ENCODE measurements at regions not wholly inside any gene's neighbourhood (a gene's known extent, or its start where the extent isn't known, plus 50 kb on each side); places are given as distances from the start of the nearest gene placed in this dataset.

DNA sequence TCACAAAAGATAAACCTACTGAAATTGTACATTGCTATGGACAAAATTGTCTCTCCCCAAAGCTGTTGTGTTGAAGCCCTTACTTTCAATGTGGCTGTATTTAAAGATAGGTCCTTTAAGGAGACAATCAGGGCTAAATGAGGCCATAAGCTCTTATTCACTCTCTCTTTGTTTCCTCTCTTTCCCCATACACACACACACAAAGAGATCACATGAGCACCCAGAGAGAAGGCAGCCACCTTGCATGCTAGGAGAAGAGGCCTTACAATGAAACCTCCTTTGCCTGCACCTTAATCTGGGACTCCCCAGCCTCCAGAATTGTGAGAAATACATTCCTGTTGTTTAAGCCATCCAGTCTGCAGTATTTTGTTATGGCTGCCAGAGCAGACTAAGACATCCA lies 1295.6 kb upstream of the CDH6 start:
- TF ChIP-seq, protein P1, sequence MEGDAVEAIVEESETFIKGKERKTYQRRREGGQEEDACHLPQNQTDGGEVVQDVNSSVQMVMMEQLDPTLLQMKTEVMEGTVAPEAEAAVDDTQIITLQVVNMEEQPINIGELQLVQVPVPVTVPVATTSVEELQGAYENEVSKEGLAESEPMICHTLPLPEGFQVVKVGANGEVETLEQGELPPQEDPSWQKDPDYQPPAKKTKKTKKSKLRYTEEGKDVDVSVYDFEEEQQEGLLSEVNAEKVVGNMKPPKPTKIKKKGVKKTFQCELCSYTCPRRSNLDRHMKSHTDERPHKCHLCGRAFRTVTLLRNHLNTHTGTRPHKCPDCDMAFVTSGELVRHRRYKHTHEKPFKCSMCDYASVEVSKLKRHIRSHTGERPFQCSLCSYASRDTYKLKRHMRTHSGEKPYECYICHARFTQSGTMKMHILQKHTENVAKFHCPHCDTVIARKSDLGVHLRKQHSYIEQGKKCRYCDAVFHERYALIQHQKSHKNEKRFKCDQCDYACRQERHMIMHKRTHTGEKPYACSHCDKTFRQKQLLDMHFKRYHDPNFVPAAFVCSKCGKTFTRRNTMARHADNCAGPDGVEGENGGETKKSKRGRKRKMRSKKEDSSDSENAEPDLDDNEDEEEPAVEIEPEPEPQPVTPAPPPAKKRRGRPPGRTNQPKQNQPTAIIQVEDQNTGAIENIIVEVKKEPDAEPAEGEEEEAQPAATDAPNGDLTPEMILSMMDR (IDR thresholded peaks at IDR 0.05): no peak
- TF ChIP-seq POLR2A (IDR thresholded peaks at IDR 0.05) (no peak), POLR2AphosphoS5 (IDR thresholded peaks at IDR 0.05) (no peak), EP300 (IDR thresholded peaks at IDR 0.05; ENCODE audit: low read depth) (no peak)
